ENCODE measurements at regions not wholly inside any gene's neighbourhood (a gene's known extent, or its start where the extent isn't known, plus 50 kb on each side); places are given as distances from the start of the nearest gene placed in this dataset.

DNA sequence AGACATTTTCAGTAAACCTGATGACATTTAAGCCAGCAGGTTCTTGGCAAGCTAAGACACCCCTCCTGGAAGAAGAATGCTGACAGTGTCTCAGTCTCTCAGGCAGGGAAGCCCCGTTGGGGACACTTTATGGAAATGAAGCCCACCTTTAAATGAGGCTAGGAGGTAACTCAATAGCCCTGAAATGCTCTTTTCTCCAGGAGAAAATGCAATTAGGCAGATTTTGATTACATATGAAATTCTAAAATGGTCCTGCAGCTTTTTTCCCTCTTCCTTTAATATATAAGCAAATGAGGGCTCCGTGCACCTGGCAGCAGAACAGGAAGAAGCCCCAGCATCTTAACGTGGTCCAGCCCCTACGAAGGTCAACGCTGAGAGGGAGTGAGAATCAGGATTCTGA is 65.8 kb upstream of the CHST15 start:
- TF ChIP-seq, protein P1, sequence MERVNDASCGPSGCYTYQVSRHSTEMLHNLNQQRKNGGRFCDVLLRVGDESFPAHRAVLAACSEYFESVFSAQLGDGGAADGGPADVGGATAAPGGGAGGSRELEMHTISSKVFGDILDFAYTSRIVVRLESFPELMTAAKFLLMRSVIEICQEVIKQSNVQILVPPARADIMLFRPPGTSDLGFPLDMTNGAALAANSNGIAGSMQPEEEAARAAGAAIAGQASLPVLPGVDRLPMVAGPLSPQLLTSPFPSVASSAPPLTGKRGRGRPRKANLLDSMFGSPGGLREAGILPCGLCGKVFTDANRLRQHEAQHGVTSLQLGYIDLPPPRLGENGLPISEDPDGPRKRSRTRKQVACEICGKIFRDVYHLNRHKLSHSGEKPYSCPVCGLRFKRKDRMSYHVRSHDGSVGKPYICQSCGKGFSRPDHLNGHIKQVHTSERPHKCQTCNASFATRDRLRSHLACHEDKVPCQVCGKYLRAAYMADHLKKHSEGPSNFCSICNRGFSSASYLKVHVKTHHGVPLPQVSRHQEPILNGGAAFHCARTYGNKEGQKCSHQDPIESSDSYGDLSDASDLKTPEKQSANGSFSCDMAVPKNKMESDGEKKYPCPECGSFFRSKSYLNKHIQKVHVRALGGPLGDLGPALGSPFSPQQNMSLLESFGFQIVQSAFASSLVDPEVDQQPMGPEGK (tag by site-specific recombination; IDR thresholded peaks at IDR 0.05), result no peak
- TF ChIP-seq ZNF140 (tag by site-specific recombination; IDR thresholded peaks at IDR 0.05), result no peak
- no peak for TF ChIP-seq SCRT1 (tag by site-specific recombination; IDR thresholded peaks at IDR 0.05; ENCODE audit: borderline replicate concordance)
- TF ChIP-seq, protein P2, sequence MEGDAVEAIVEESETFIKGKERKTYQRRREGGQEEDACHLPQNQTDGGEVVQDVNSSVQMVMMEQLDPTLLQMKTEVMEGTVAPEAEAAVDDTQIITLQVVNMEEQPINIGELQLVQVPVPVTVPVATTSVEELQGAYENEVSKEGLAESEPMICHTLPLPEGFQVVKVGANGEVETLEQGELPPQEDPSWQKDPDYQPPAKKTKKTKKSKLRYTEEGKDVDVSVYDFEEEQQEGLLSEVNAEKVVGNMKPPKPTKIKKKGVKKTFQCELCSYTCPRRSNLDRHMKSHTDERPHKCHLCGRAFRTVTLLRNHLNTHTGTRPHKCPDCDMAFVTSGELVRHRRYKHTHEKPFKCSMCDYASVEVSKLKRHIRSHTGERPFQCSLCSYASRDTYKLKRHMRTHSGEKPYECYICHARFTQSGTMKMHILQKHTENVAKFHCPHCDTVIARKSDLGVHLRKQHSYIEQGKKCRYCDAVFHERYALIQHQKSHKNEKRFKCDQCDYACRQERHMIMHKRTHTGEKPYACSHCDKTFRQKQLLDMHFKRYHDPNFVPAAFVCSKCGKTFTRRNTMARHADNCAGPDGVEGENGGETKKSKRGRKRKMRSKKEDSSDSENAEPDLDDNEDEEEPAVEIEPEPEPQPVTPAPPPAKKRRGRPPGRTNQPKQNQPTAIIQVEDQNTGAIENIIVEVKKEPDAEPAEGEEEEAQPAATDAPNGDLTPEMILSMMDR (tag by site-specific recombination; IDR thresholded peaks at IDR 0.05), result no peak
- TF ChIP-seq ZNF274 (IDR thresholded peaks at IDR 0.05; ENCODE audit: low read length), result no peak
- no peak for TF ChIP-seq ZNF274 (tag by site-specific recombination; IDR thresholded peaks at IDR 0.05; ENCODE audit: borderline replicate concordance)

Data from HEK293 (cell line).